HEK293T (cell line): ENCODE measurements at regions not wholly inside any gene's neighbourhood (a gene's known extent, or its start where the extent isn't known, plus 50 kb on each side); places are given as distances from the start of the nearest gene placed in this dataset.

ENCODE experiments used
- CTCF ChIA-PET: fragments of 350-600 bp; formaldehyde crosslinking; extraction: SDS; loops from one replicate; lab custom pipeline; 2021; ENCODE audit warnings: antibody characterized with exemption, inconsistent platforms; lab: Yijun Ruan, JAX
- POLR2A ChIA-PET: fragments of 350-600 bp; formaldehyde crosslinking; extraction: SDS; loops from one replicate; lab custom pipeline; 2020; ENCODE audit warnings: antibody characterized with exemption, inconsistent platforms; lab: Yijun Ruan, JAX
- DNase-seq: peaks from one replicate; pipeline ENCODE4 v3.0.0; 2012; ENCODE audit warnings: mixed read lengths; ENCODE audit errors: extremely low spot score
- ARNT ChIP-seq: fragments of 450-650 bp; IDR thresholded peaks from 2 replicates; pipeline ENCODE4 v1.6.1; 2017; ENCODE audit warnings: mild to moderate bottlenecking
- BHLHE40 ChIP-seq: fragments of 450-650 bp; IDR thresholded peaks from 2 replicates; pipeline ENCODE4 v1.6.1; 2016; ENCODE audit warnings: mild to moderate bottlenecking, moderate library complexity, borderline replicate concordance
- CTBP1 ChIP-seq: fragments of 450-650 bp; IDR thresholded peaks from 2 replicates; pipeline ENCODE4 v1.6.1; 2016; ENCODE audit warnings: borderline replicate concordance
- ELF4 ChIP-seq: fragments of 450-650 bp; IDR thresholded peaks from 2 replicates; pipeline ENCODE4 v1.6.1; 2017; ENCODE audit warnings: antibody characterized with exemption
- FOXA1 ChIP-seq: fragments of 450-650 bp; IDR thresholded peaks from 2 replicates; pipeline ENCODE4 v1.6.1; 2016; ENCODE audit warnings: mild to moderate bottlenecking
- FOXK2 ChIP-seq: fragments of 450-650 bp; IDR thresholded peaks from 2 replicates; pipeline ENCODE4 v1.6.1; 2016; ENCODE audit warnings: mild to moderate bottlenecking
- FOXM1 ChIP-seq: fragments of 450-650 bp; IDR thresholded peaks from 2 replicates; pipeline ENCODE4 v1.6.1; 2017; ENCODE audit warnings: mild to moderate bottlenecking, borderline replicate concordance
- HDGF ChIP-seq: fragments of 450-650 bp; IDR thresholded peaks from 2 replicates; pipeline ENCODE4 v1.6.1; 2017; ENCODE audit warnings: antibody characterized with exemption, borderline replicate concordance
- L3MBTL2 ChIP-seq: fragments of 450-650 bp; conservative IDR thresholded peaks from 2 replicates; pipeline ENCODE4 v1.6.1; 2016; ENCODE audit warnings: mild to moderate bottlenecking
- LEF1 ChIP-seq: fragments of 450-650 bp; IDR thresholded peaks from 2 replicates; pipeline ENCODE4 v1.6.1; 2017; ENCODE audit warnings: mild to moderate bottlenecking, borderline replicate concordance
- NFRKB ChIP-seq: fragments of 450-650 bp; IDR thresholded peaks from 2 replicates; pipeline ENCODE4 v1.6.1; 2016; ENCODE audit warnings: mild to moderate bottlenecking, moderate library complexity
- SP1 ChIP-seq: fragments of 450-650 bp; IDR thresholded peaks from 2 replicates; pipeline ENCODE4 v1.6.1; 2017
- SUZ12 ChIP-seq: fragments of 450-650 bp; IDR thresholded peaks from 2 replicates; pipeline ENCODE4 v1.6.1; 2016; ENCODE audit warnings: mild to moderate bottlenecking
- TARDBP ChIP-seq: fragments of 450-650 bp; IDR thresholded peaks from 2 replicates; pipeline ENCODE4 v1.6.1; 2016
- ZNF384 ChIP-seq: fragments of 450-650 bp; IDR thresholded peaks from 2 replicates; pipeline ENCODE4 v1.6.1; 2016
- TF ChIP-seq, protein P1 (sequence below): fragments of 450-650 bp; IDR thresholded peaks from 2 replicates; pipeline ENCODE4 v1.6.1; 2016

DNA sequence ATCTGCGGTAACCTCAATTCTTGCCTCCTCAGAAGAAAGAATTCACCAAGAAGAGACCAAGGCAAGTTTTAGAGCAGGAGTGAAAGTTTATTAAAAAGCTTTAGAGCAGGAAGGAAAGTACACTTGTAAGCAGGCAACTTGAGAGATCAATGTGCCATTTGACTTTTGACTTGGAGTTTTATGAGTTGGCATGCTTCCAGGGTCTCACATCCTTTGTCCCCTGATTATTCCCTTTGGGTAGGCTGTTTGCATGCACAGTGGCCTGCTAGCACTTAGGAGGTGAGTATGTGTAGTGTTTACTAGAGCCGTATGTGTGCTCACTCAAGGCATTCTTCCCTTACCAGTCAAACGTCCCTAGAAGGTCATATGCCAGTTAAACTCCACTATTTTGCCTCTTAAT is 111.0 kb upstream of the RAI14 start:
- no peak for DNase-seq
- CTCF ChIA-PET: no interaction called here
- POLR2A ChIA-PET: no interaction called here
- TF ChIP-seq FOXK2 (no peak), ELF4 (no peak), BHLHE40 (no peak), SP1 (no peak), LEF1 (no peak), TARDBP (no peak)
- TF ChIP-seq, protein P1, sequence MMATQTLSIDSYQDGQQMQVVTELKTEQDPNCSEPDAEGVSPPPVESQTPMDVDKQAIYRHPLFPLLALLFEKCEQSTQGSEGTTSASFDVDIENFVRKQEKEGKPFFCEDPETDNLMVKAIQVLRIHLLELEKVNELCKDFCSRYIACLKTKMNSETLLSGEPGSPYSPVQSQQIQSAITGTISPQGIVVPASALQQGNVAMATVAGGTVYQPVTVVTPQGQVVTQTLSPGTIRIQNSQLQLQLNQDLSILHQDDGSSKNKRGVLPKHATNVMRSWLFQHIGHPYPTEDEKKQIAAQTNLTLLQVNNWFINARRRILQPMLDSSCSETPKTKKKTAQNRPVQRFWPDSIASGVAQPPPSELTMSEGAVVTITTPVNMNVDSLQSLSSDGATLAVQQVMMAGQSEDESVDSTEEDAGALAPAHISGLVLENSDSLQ: no peak

- ChIA-PET POLR2A (no interaction called here), CTCF (no interaction called here)
- no peak for DNase-seq
- TF ChIP-seq FOXM1: no peak
- TF ChIP-seq CTBP1: no peak
- TF ChIP-seq FOXA1: no peak
- no peak for TF ChIP-seq ARNT
- TF ChIP-seq ELF4: no peak
- TF ChIP-seq ZNF384: no peak
- no peak for TF ChIP-seq BHLHE40
- no peak for TF ChIP-seq LEF1
- TF ChIP-seq NFRKB: no peak
- TF ChIP-seq, protein P1: no peak
- no peak for TF ChIP-seq L3MBTL2
- TF ChIP-seq HDGF: no peak
- TF ChIP-seq TARDBP: no peak
- TF ChIP-seq SP1: no peak
- TF ChIP-seq FOXK2: no peak
- no peak for TF ChIP-seq SUZ12
These were observed 110.5 kb upstream of the RAI14 start for GRCh38 chr5:34545626-34546025.

DNA sequence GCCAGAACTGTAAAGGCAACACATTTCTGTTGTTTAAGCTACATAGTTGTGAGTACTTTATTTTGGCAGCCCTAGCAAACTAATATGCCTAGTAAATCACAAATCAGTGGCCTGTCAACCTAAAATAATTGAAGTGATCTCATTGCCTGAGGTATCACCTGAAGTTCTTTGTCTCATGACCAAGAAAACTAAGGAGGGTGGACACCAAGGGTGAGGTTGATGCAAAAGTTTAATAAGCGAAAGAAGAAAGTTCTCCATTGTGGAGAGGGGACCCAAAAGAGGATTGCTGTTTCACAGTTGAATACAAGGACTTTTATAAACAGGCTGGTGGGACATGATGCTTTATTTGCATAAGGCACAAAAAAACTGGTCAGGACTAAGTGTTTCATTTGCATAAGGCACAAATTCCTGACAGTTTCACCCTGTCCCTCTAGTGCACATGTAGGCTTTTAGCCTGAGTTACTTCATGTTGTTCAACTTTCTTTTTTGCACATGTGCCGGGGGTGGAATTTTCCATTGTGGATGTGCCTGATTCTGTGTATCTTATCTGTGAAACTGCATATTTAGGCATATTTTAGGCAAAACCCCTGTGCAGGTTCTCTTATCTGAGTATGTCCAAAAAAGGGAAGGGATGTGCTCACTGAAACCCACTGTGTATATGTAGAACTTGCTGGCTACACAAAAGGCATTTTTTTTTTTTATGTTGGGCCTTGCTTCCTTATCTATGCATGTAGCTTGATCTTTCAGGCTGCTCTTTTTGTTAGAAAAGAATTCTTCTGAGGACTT is 108.6 kb upstream of the RAI14 start:
- TF ChIP-seq, protein P1: no peak
- TF ChIP-seq ARNT (no peak), FOXK2 (no peak), SP1 (no peak), NFRKB (no peak), ZNF384 (no peak), TARDBP (no peak)
- POLR2A ChIA-PET: interaction anchor here (0.9 kb wide), 1 partner anchor 368 kb away, joined by 4 read pairs; the partner anchor contains the start of genes BRIX1 and RAD1
- no peak for DNase-seq
- CTCF ChIA-PET: interaction anchor here (0.6 kb wide), 1 partner anchor 18 kb away, joined by 3 read pairs; no protein-coding TSS in a partner anchor

- ChIA-PET POLR2A (interaction anchor here (0.9 kb wide), 1 partner anchor 367 kb away, joined by 4 read pairs; the partner anchor contains the start of genes BRIX1 and RAD1), CTCF (no interaction called here)
- DNase-seq: no peak
- TF ChIP-seq LEF1: no peak
- no peak for TF ChIP-seq FOXM1
- TF ChIP-seq, protein P1: no peak
- TF ChIP-seq NFRKB: no peak
- no peak for TF ChIP-seq CTBP1
- no peak for TF ChIP-seq TARDBP
- no peak for TF ChIP-seq ARNT
- no peak for TF ChIP-seq FOXK2
- no peak for TF ChIP-seq BHLHE40
- TF ChIP-seq L3MBTL2: no peak
- TF ChIP-seq FOXA1: no peak
These were observed 108.1 kb upstream of the RAI14 start for GRCh38 chr5:34548086-34548403.

GRCh38 chr5:34550247-34550646 is 105.9 kb upstream of the RAI14 start:
- ChIA-PET CTCF (interaction anchor here (0.7 kb wide), 1 partner anchor 146 kb away, joined by 3 read pairs; no protein-coding TSS in a partner anchor), POLR2A (no interaction called here)
- TF ChIP-seq ZNF384 (no peak), NFRKB (no peak), SP1 (no peak), BHLHE40 (no peak), TARDBP (no peak), FOXM1 (no peak), ARNT (no peak), FOXA1 (no peak)
- TF ChIP-seq, protein P1: no peak
- DNase-seq: no peak
